H7 (cell line): ENCODE measurements at regions not wholly inside any gene's neighbourhood (a gene's known extent, or its start where the extent isn't known, plus 50 kb on each side); places are given as distances from the start of the nearest gene placed in this dataset.

ENCODE experiments used
- DNase-seq: peaks from one replicate; pipeline ENCODE4 v3.0.0; 2012
- H3K27me3 ChIP-seq: 2 replicates; pipeline ENCODE4 v1.6.0; 2011; ENCODE audit warnings: mild to moderate bottlenecking, low read length; ENCODE audit not compliant: control insufficient read depth, insufficient read depth
- H3K36me3 ChIP-seq: replicated peaks from 2 replicates; pipeline ENCODE4 v1.5.1; 2011; ENCODE audit warnings: low read length; ENCODE audit not compliant: control insufficient read depth, insufficient read depth
- H3K4me3 ChIP-seq: 2 replicates; pipeline ENCODE4 v1.5.1; 2011; ENCODE audit warnings: low read depth, mild to moderate bottlenecking, control low read depth, low read length, moderate library complexity; ENCODE audit not compliant: insufficient read depth

GRCh38 chr4:53730031-53730805 lies 138.9 kb upstream of the LNX1 start:
- no peaks in the 10 kb centered on the region for H3K27me3 ChIP-seq
- DNase-seq: no peak
- no peak overlapping the region for H3K4me3 ChIP-seq
- H3K36me3 ChIP-seq: no peaks in the 10 kb centered on the region

GRCh38 chr4:53722110-53722509 lies 130.8 kb upstream of the LNX1 start:
- H3K27me3 ChIP-seq: no peaks in the 10 kb centered on the region
- DNase-seq: no peak
- no peaks in the 10 kb centered on the region for H3K36me3 ChIP-seq
- H3K4me3 ChIP-seq: no peak overlapping the region

- no peak overlapping the region for H3K4me3 ChIP-seq
- no peaks in the 10 kb centered on the region for H3K36me3 ChIP-seq
- H3K27me3 ChIP-seq: no peaks in the 10 kb centered on the region
- no peak for DNase-seq
Observed at GRCh38 chr4:53721263-53721662, 130.0 kb upstream of the LNX1 start.

- Histone ChIP-seq H3K36me3 (no peaks in the 10 kb centered on the region), H3K27me3 (no peaks in the 10 kb centered on the region), H3K4me3 (no peak overlapping the region)
- no peak for DNase-seq
Observed at GRCh38 chr4:53720776-53721175, 129.5 kb upstream of the LNX1 start.

GRCh38 chr4:53717064-53717549 lies 125.8 kb upstream of the LNX1 start:
- Histone ChIP-seq H3K27me3 (no peaks in the 10 kb centered on the region), H3K4me3 (no peak overlapping the region), H3K36me3 (no peaks in the 10 kb centered on the region)
- DNase-seq: no peak

- no peaks in the 10 kb centered on the region for H3K27me3 ChIP-seq
- no peak for DNase-seq
Observed at GRCh38 chr4:53716471-53717063, 125.3 kb upstream of the LNX1 start.

GRCh38 chr4:53716011-53716410 lies 124.7 kb upstream of the LNX1 start:
- Histone ChIP-seq H3K27me3 (no peaks in the 10 kb centered on the region), H3K4me3 (no peak overlapping the region), H3K36me3 (no peaks in the 10 kb centered on the region)
- no peak for DNase-seq

More at GRCh38 chr4:53716471-53717063, 125.3 kb upstream of the LNX1 start:
- H3K36me3 ChIP-seq: no peaks in the 10 kb centered on the region
- no peak overlapping the region for H3K4me3 ChIP-seq

- no peak overlapping the region for H3K4me3 ChIP-seq
- no peak for DNase-seq
- no peaks in the 10 kb centered on the region for H3K36me3 ChIP-seq
- H3K27me3 ChIP-seq: no peaks in the 10 kb centered on the region
Observed at GRCh38 chr4:53714236-53715140, 123.2 kb upstream of the LNX1 start.

- Histone ChIP-seq H3K36me3 (no peaks in the 10 kb centered on the region), H3K4me3 (no peak overlapping the region), H3K27me3 (no peaks in the 10 kb centered on the region)
- no peak for DNase-seq
Observed at GRCh38 chr4:53713767-53714166, 122.5 kb upstream of the LNX1 start.

GRCh38 chr4:53713296-53713695 lies 122.0 kb upstream of the LNX1 start:
- DNase-seq: no peak
- no peaks in the 10 kb centered on the region for H3K36me3 ChIP-seq
- no peak overlapping the region for H3K4me3 ChIP-seq
- H3K27me3 ChIP-seq: no peaks in the 10 kb centered on the region

- no peaks in the 10 kb centered on the region for H3K36me3 ChIP-seq
- no peak overlapping the region for H3K4me3 ChIP-seq
- H3K27me3 ChIP-seq: no peaks in the 10 kb centered on the region
- DNase-seq: no peak
Observed at GRCh38 chr4:53712408-53713020, 121.2 kb upstream of the LNX1 start.

GRCh38 chr4:53711926-53712325 lies 120.6 kb upstream of the LNX1 start:
- Histone ChIP-seq H3K27me3 (no peaks in the 10 kb centered on the region), H3K36me3 (no peaks in the 10 kb centered on the region), H3K4me3 (no peak overlapping the region)
- no peak for DNase-seq

GRCh38 chr4:53709693-53710092 lies 118.4 kb upstream of the LNX1 start:
- Histone ChIP-seq H3K36me3 (no peaks in the 10 kb centered on the region), H3K4me3 (no peak overlapping the region), H3K27me3 (no peaks in the 10 kb centered on the region)
- DNase-seq: no peak

GRCh38 chr4:53707491-53707890 lies 116.2 kb upstream of the LNX1 start:
- H3K4me3 ChIP-seq: no peak overlapping the region
- no peak for DNase-seq
- no peaks in the 10 kb centered on the region for H3K36me3 ChIP-seq
- H3K27me3 ChIP-seq: no peaks in the 10 kb centered on the region
